Adrenal gland (tissue), 9 donors: ENCODE measurements at regions not wholly inside any gene's neighbourhood (a gene's known extent, or its start where the extent isn't known, plus 50 kb on each side); places are given as distances from the start of the nearest gene placed in this dataset.

ENCODE experiments used
- DNase-seq, 7 donors: peaks; one replicate each; pipeline ENCODE4 v3.0.0-alpha.2; 2019 to 2020
- H3K27ac ChIP-seq, 5 donors: fragments of 200-600 bp; sonication (generic) in 4 of 5; 1 replicate in 3 of 5; 2 replicates in 2 of 5; pipeline versions ENCODE4 v1.5.1 to v1.8.0; 2016 to 2020; ENCODE audit warnings: mild to moderate bottlenecking in 1 of 5
- H3K27me3 ChIP-seq: fragments of 200-600 bp; 2 replicates; pipeline ENCODE4 v1.8.0; 2021
- H3K36me3 ChIP-seq, 2 donors: fragments of 200-600 bp; replicated peaks in 1 of 2; 1 replicate in 1 of 2; 2 replicates in 1 of 2; pipeline versions ENCODE4 v1.5.1 to v1.8.0; 2018 to 2022
- H3K4me1 ChIP-seq, 2 donors: fragments of 200-600 bp; replicated peaks in 1 of 2; 1 replicate in 1 of 2; 2 replicates in 1 of 2; pipeline versions ENCODE4 v1.5.1 to v1.8.0; 2018 to 2021
- H3K4me3 ChIP-seq, 4 donors: fragments of 200-600 bp; sonication (generic) in 3 of 4; one replicate each; pipeline ENCODE4 v1.5.1; 2016 to 2018
- H3K9me3 ChIP-seq, 3 donors: fragments of 200-600 bp; sonication (generic) in 1 of 3; replicated peaks in 1 of 3; 1 replicate in 2 of 3; 2 replicates in 1 of 3; pipeline versions ENCODE4 v1.5.1 to v1.8.0; 2016 to 2021
- CTCF ChIP-seq, 6 experiments: fragments of 450-650 bp in 4 of 6; fragments of 200-600 bp in 2 of 6; sonication (generic) in 1 of 6; IDR thresholded peaks; 1 replicate in 5 of 6; 2 replicates in 1 of 6; pipeline versions ENCODE4 v1.5.1 to v1.8.0; 2016 to 2021; ENCODE audit warnings: antibody characterized with exemption in 6 of 6, mild to moderate bottlenecking in 2 of 6, moderate library complexity in 1 of 6
- POLR2A ChIP-seq, 2 donors: fragments of 450-650 bp; IDR thresholded peaks; one replicate each; pipeline ENCODE4 v1.6.1; 2017; ENCODE audit warnings: antibody characterized with exemption in 2 of 2, mild to moderate bottlenecking in 2 of 2, moderate library complexity in 1 of 2
- WGBS, 4 donors: extraction: QIAGEN DNeasy Blood & Tissue Kit in 2 of 4; methylation state at CpG; one replicate each; pipeline versions ENCODE4 v1.1.5 to v1.1.7; 2013 to 2017; 5-methylcytosine and 5-hydroxymethylcytosine counted together
- intact Hi-C, 2 donors: fragments of 100-400 bp; cut with DNase I; formaldehyde crosslinking; loops; one replicate each; pipeline versions ENCODE4 v1.14.1 to v1.15.0; 2022 to 2023
- donor health status: healthy with polysubstance abuse.
- donor health status: Bipolar disorder and iron deficiency.
- donor health status: DM: yes; HTN: yes; CAD: no.
- donor health status: DM: no; HTN: no; CAD: no.
- donor health status: DM: no; HTN: no; CAD: no.

DNA sequence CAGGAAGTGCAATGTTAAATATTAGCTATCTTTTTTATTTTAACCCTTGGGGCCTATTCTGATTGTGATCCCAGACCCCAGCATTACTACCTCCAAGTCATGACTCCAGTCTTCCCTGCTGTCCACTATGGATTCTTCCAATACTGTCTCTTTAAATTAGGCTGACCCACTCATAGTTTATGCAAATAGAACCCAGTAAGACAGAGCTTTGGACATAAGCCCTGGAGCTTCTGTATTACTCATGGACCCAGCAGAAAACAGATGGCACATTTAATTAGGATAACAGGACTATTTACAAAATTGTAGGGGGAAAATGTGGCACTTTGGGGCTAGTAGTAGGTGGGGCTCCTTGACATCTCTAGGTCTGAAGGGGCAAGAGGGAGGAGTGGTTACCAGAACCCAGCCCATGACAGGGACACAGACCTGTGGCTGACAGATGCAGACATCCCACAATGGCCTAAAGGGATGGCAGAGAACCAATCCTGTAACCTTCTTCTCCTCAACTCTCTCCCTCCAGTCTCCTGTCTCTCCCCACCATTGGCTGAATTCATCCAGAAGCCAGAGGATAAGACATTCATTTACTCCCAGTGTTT, 233.5 kb downstream of the OMA1 start:
- Histone ChIP-seq H3K4me1 (no peaks in the 10 kb centered on the region), H3K27me3 (no peaks in the 10 kb centered on the region), H3K27ac (no peak overlapping the region), H3K36me3 (no peaks in the 10 kb centered on the region), H3K9me3 (no peaks in the 10 kb centered on the region), H3K4me3 (no peak overlapping the region)
- intact Hi-C loops: no loop called here
- no peak for TF ChIP-seq CTCF (IDR thresholded peaks at IDR 0.05)
- TF ChIP-seq POLR2A (IDR thresholded peaks at IDR 0.05): no peak
- DNase-seq: no peak

DNA sequence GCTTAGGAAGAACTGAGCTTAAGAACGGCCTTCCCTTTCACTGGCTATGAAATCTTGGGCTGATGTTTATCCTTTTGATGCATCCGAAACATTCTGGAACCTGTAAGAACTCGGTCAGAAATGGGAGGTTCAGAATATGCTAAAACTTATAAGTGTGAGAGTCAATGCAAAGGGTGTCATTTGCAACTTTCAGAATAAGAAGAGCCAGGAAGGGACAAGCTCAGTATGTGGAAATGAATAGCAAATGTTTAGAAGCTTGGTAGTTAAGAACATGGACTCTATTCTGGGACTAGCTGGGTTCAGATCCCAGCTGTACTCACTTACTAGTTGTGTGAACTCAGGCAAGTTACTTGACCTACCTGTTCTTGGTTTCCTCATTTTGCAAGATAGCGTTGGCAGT, 234.1 kb downstream of the OMA1 start:
- 71 to 91% (median 87%) methylated on average over 4 of the region's 4 CpGs for WGBS, 4 donors
- H3K27ac ChIP-seq: no peak overlapping the region
- no peak overlapping the region for H3K4me3 ChIP-seq
- H3K36me3 ChIP-seq: no peaks in the 10 kb centered on the region
- H3K27me3 ChIP-seq: no peaks in the 10 kb centered on the region
- no peaks in the 10 kb centered on the region for H3K4me1 ChIP-seq
- no peak for TF ChIP-seq POLR2A (IDR thresholded peaks at IDR 0.05)
- no peak for TF ChIP-seq CTCF (IDR thresholded peaks at IDR 0.05)
- intact Hi-C loops: no loop called here
- no peak for DNase-seq
- H3K9me3 ChIP-seq: no peaks in the 10 kb centered on the region

DNA sequence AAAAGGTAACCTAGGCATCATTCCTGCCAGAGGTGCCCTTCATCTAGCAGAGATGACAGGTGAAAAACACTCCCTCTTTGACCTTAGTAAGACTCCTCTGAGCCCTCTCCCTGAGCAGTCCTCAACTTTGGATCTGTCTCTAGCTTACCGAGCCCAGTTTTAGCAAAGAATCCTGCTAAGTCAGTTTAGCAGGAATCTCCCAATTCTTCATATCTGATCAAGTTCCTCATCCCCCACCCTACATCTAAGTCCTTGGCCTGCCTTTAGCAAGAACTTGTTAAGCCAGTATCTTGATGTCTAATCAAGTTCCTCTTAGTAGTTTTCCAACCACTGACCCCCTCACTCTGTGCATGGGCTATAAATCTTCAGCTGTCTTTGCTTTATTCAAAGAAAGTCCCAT, 235.6 kb downstream of the OMA1 start:
- TF ChIP-seq POLR2A (IDR thresholded peaks at IDR 0.05): no peak
- no peaks in the 10 kb centered on the region for H3K27me3 ChIP-seq
- WGBS, 4 donors: 84 to 95% (median 94%) methylated on average over 1 of the region's 1 CpG
- H3K9me3 ChIP-seq: no peaks in the 10 kb centered on the region
- no peak for DNase-seq
- H3K4me3 ChIP-seq: no peak overlapping the region
- intact Hi-C loops: no loop called here
- no peaks in the 10 kb centered on the region for H3K36me3 ChIP-seq
- no peaks in the 10 kb centered on the region for H3K4me1 ChIP-seq
- no peak overlapping the region for H3K27ac ChIP-seq

DNA sequence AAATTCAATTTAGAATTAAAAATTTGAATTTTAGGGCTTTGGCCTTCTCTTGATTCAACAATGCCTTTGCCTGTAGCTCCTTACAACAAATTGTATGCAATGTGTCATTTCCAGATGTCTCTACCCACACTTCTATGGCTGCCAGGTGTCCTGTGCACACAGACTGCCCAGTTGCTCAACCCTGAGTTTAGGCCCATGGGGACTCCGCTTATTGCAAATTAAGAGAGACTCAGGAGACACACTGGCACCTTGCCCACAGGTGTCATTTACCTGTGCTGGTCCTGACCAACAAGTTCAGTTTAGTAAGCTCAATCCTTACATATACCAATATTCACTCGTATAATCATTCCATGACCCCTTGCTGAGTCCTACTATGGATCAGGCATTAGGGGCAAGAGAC, 236.1 kb downstream of the OMA1 start:
- TF ChIP-seq CTCF (IDR thresholded peaks at IDR 0.05) (no peak), POLR2A (IDR thresholded peaks at IDR 0.05) (no peak)
- no peak overlapping the region for H3K27ac ChIP-seq
- H3K4me1 ChIP-seq: no peaks in the 10 kb centered on the region
- H3K36me3 ChIP-seq: no peaks in the 10 kb centered on the region
- no peak overlapping the region for H3K4me3 ChIP-seq
- intact Hi-C loops: no loop called here
- no peaks in the 10 kb centered on the region for H3K27me3 ChIP-seq
- H3K9me3 ChIP-seq: no peaks in the 10 kb centered on the region
- DNase-seq: no peak
- 81 to 97% (median 92%) methylated on average over 2 of the region's 2 CpGs for WGBS, 4 donors

GRCh38 chr1:58308206-58308605, 238.3 kb downstream of the OMA1 start:
- no peak overlapping the region for H3K4me3 ChIP-seq
- H3K4me1 ChIP-seq: no peaks in the 10 kb centered on the region
- no peak for DNase-seq
- H3K9me3 ChIP-seq: no peaks in the 10 kb centered on the region
- H3K27me3 ChIP-seq: no peaks in the 10 kb centered on the region
- no peak overlapping the region for H3K27ac ChIP-seq
- intact Hi-C loops: no loop called here
- H3K36me3 ChIP-seq: no peaks in the 10 kb centered on the region
- TF ChIP-seq POLR2A (IDR thresholded peaks at IDR 0.05) (no peak), CTCF (IDR thresholded peaks at IDR 0.05) (no peak)
- 66 to 100% (median 86%) methylated on average over 1 of the region's 1 CpG for WGBS, 4 donors
